OCI-LY7 (cell line): ENCODE measurements at regions not wholly inside any gene's neighbourhood (a gene's known extent, or its start where the extent isn't known, plus 50 kb on each side); places are given as distances from the start of the nearest gene placed in this dataset.

Source experiments
- BruUV-seq: library from RNA; stranded (reverse); fragments of 400-500 nt; replicated peaks from 2 replicates; lab custom pipeline; 2021; lab: Mats Ljungman, UMichigan
- CTCF ChIA-PET: fragments of 300-600 bp; sonication (Branson Sonifier 250); formaldehyde crosslinking; loops from one replicate; lab custom pipeline; 2022; ENCODE audit warnings: antibody characterized with exemption; ENCODE audit not compliant: unreplicated experiment; lab: Charles Lee
- POLR2A ChIA-PET: fragments of 300-600 bp; sonication (Branson Sonifier 250); formaldehyde crosslinking; loops from one replicate; lab custom pipeline; 2022; ENCODE audit warnings: antibody characterized with exemption; lab: Charles Lee
- DNase-seq: peaks from one replicate; pipeline ENCODE4 v3.0.0-alpha.2; 2015; ENCODE audit warnings: low spot score
- H2AFZ ChIP-seq: fragments of 200-600 bp; sonication (generic), shearing (Covaris generic); 2 replicates; pipeline ENCODE4 v1.6.1; 2014; ENCODE audit warnings: mild to moderate bottlenecking, antibody characterized with exemption, low read length, moderate library complexity
- H3K27ac ChIP-seq: fragments of 200-600 bp; sonication (generic); 2 replicates; pipeline ENCODE4 v1.5.1; 2014; ENCODE audit warnings: mixed run types, low read depth, mild to moderate bottlenecking, moderate library complexity, low read length, inconsistent platforms; ENCODE audit not compliant: poor library complexity, severe bottlenecking
- H3K36me3 ChIP-seq: fragments of 200-600 bp; sonication (generic); 2 replicates; pipeline ENCODE4 v1.6.1; 2014; ENCODE audit warnings: mild to moderate bottlenecking, antibody characterized with exemption, low read length, moderate library complexity, mixed read lengths; ENCODE audit not compliant: insufficient read depth
- H3K4me1 ChIP-seq: fragments of 200-600 bp; sonication (generic); 2 replicates; pipeline ENCODE4 v1.5.1; 2014; ENCODE audit warnings: mild to moderate bottlenecking, low read length; ENCODE audit not compliant: insufficient read depth, poor library complexity, severe bottlenecking
- H3K4me2 ChIP-seq: fragments of 200-600 bp; sonication (generic); 2 replicates; pipeline ENCODE4 v1.6.1; 2014; ENCODE audit warnings: mild to moderate bottlenecking, low read length
- H3K4me3 ChIP-seq: fragments of 200-600 bp; sonication (generic); 2 replicates; pipeline ENCODE4 v1.5.1; 2014; ENCODE audit warnings: mild to moderate bottlenecking, low read depth, low read length; ENCODE audit not compliant: poor library complexity, severe bottlenecking
- H3K79me2 ChIP-seq: fragments of 200-600 bp; sonication (generic); 2 replicates; pipeline ENCODE4 v1.6.1; 2016; ENCODE audit warnings: low read depth, mild to moderate bottlenecking, low read length, moderate library complexity, mixed read lengths; ENCODE audit not compliant: insufficient read depth
- H3K9me2 ChIP-seq: fragments of 200-600 bp; sonication (generic); 2 replicates; pipeline ENCODE4 v1.6.1; 2016; ENCODE audit warnings: mild to moderate bottlenecking, low read length, mixed read lengths; ENCODE audit not compliant: insufficient read depth
- H3K9me3 ChIP-seq: fragments of 200-600 bp; sonication (generic); 2 replicates; pipeline ENCODE4 v1.6.1; 2014; ENCODE audit warnings: mild to moderate bottlenecking, mixed run types, low read length, mixed read lengths
- H4K20me1 ChIP-seq: fragments of 200-600 bp; sonication (generic); 2 replicates; pipeline ENCODE4 v1.6.1; 2014; ENCODE audit warnings: mild to moderate bottlenecking, antibody characterized with exemption, low read length, moderate library complexity, mixed read lengths; ENCODE audit not compliant: insufficient read depth
- CTCF ChIP-seq: fragments of 200-600 bp; sonication (generic); conservative IDR thresholded peaks from 2 replicates; pipeline ENCODE4 v1.5.1; 2014; ENCODE audit warnings: mild to moderate bottlenecking, antibody characterized with exemption, low read length, moderate library complexity, mixed read lengths
- EZH2phosphoT487 ChIP-seq: fragments of 200-600 bp; sonication (generic); IDR thresholded peaks from 2 replicates; pipeline ENCODE4 v1.6.1; 2018; ENCODE audit warnings: low read depth, borderline replicate concordance, mild to moderate bottlenecking, mixed run types, antibody characterized with exemption, low read length, moderate library complexity, mixed read lengths
- intact Hi-C: fragments of 100-400 bp; cut with micrococcal nuclease; formaldehyde crosslinking; loops from one replicate; pipeline ENCODE4 v1.10.0; 2022; ENCODE audit not compliant: unreplicated experiment

- Histone ChIP-seq H3K9me2 (no peaks in the 10 kb centered on the region; the same call in 1 of the 2 replicates), H4K20me1 (no peaks in the 10 kb centered on the region), H3K4me1 (no peaks in the 10 kb centered on the region), H3K4me3 (no peak overlapping the region), H3K9me3 (no peaks in the 10 kb centered on the region), H3K36me3 (no peaks in the 10 kb centered on the region), H3K27ac (no peak overlapping the region), H2AFZ (no peak overlapping the region), H3K4me2 (no peak overlapping the region), H3K79me2 (no peaks in the 10 kb centered on the region)
- POLR2A ChIA-PET = interaction anchor here (0.9 kb wide), 1 partner anchor 12 kb away, joined by 3 read pairs; no protein-coding TSS in a partner anchor
- intact Hi-C loops = no loop called here
- no TSS peak for BruUV-seq
- TF ChIP-seq EZH2phosphoT487 = no peak
- no peak for TF ChIP-seq CTCF
- no peak for DNase-seq
- CTCF ChIA-PET = no interaction called here
These were observed 307.5 kb upstream of the SLIT2 start for GRCh38 chr4:19944251-19944650.

- Histone ChIP-seq H3K9me3 (no peaks in the 10 kb centered on the region), H3K36me3 (no peaks in the 10 kb centered on the region), H3K9me2 (no peaks in the 10 kb centered on the region; the same call in 1 of the 2 replicates), H3K4me1 (no peaks in the 10 kb centered on the region), H2AFZ (no peak overlapping the region), H3K4me2 (no peak overlapping the region), H3K4me3 (no peak overlapping the region), H4K20me1 (no peaks in the 10 kb centered on the region), H3K27ac (no peak overlapping the region), H3K79me2 (no peaks in the 10 kb centered on the region)
- BruUV-seq = no TSS peak
- intact Hi-C loops = no loop called here
- TF ChIP-seq CTCF = no peak
- TF ChIP-seq EZH2phosphoT487 = no peak
- ChIA-PET CTCF (no interaction called here), POLR2A (no interaction called here)
- no peak for DNase-seq
These were observed 310.3 kb upstream of the SLIT2 start for GRCh38 chr4:19941434-19941833.

- H3K4me3 ChIP-seq = no peak overlapping the region
- no peaks in the 10 kb centered on the region for H4K20me1 ChIP-seq
- POLR2A ChIA-PET = no interaction called here
- no TSS peak for BruUV-seq
- no peaks in the 10 kb centered on the region; the same call in 1 of the 2 replicates for H3K9me2 ChIP-seq
- intact Hi-C loops = no loop called here
- no peak overlapping the region for H3K4me2 ChIP-seq
- DNase-seq = no peak
- H3K79me2 ChIP-seq = no peaks in the 10 kb centered on the region
- no peaks in the 10 kb centered on the region for H3K36me3 ChIP-seq
- no peak overlapping the region for H3K27ac ChIP-seq
- TF ChIP-seq EZH2phosphoT487 = no peak
- no peak for TF ChIP-seq CTCF
- CTCF ChIA-PET = no interaction called here
- H2AFZ ChIP-seq = no peak overlapping the region
- no peaks in the 10 kb centered on the region for H3K4me1 ChIP-seq
- H3K9me3 ChIP-seq = no peaks in the 10 kb centered on the region
These were observed 310.8 kb upstream of the SLIT2 start for GRCh38 chr4:19940861-19941260.
